Liver (tissue), 8 donors: ENCODE measurements at regions not wholly inside any gene's neighbourhood (a gene's known extent, or its start where the extent isn't known, plus 50 kb on each side); places are given as distances from the start of the nearest gene placed in this dataset.

Experiments
- DNase-seq: peaks from one replicate; pipeline ENCODE4 v3.0.0-alpha.2; 2017; ENCODE audit warnings: low spot score
- H3K27ac ChIP-seq, 2 donors: one replicate each; pipeline ENCODE4 v1.7.0; 2013; ENCODE audit warnings: inconsistent platforms in 2 of 2, low read length in 2 of 2, control low read depth in 1 of 2, low read depth in 1 of 2, mild to moderate bottlenecking in 1 of 2
- H3K27me3 ChIP-seq, 4 donors: one replicate each; pipeline versions ENCODE4 v1.6.1 to v1.7.0; 2013; ENCODE audit warnings: low read length in 3 of 4, inconsistent platforms in 1 of 4, mild to moderate bottlenecking in 1 of 4, moderate library complexity in 1 of 4; ENCODE audit not compliant: control insufficient read depth in 4 of 4, insufficient read depth in 4 of 4
- H3K36me3 ChIP-seq, 4 donors: one replicate each; pipeline versions ENCODE4 v1.6.1 to v1.7.0; 2013; ENCODE audit warnings: low read length in 3 of 4, mild to moderate bottlenecking in 3 of 4, low read depth in 1 of 4, moderate library complexity in 1 of 4; ENCODE audit not compliant: control insufficient read depth in 4 of 4, insufficient read depth in 3 of 4
- H3K4me1 ChIP-seq, 4 donors: one replicate each; pipeline versions ENCODE4 v1.6.1 to v1.7.0; 2013; ENCODE audit warnings: low read length in 3 of 4, mild to moderate bottlenecking in 3 of 4, moderate library complexity in 1 of 4; ENCODE audit not compliant: control insufficient read depth in 4 of 4, insufficient read depth in 4 of 4
- H3K4me3 ChIP-seq, 3 donors: one replicate each; pipeline versions ENCODE4 v1.6.1 to v1.7.0; 2013; ENCODE audit warnings: low read length in 3 of 3, control low read depth in 1 of 3, low read depth in 1 of 3, mild to moderate bottlenecking in 1 of 3
- H3K9ac ChIP-seq, 2 donors: one replicate each; pipeline ENCODE4 v1.7.0; 2013; ENCODE audit warnings: low read length in 2 of 2, mild to moderate bottlenecking in 2 of 2, moderate library complexity in 2 of 2, control low read depth in 1 of 2, low read depth in 1 of 2
- H3K9me3 ChIP-seq, 4 donors: one replicate each; pipeline versions ENCODE4 v1.6.1 to v1.7.0; 2013; ENCODE audit warnings: low read length in 3 of 4; ENCODE audit not compliant: control insufficient read depth in 4 of 4
- ATF3 ChIP-seq: IDR thresholded peaks from 2 replicates; pipeline ENCODE4 v1.6.1; 2016; ENCODE audit warnings: antibody characterized with exemption
- CTCF ChIP-seq: fragments of 150-350 bp; IDR thresholded peaks from 2 replicates; pipeline ENCODE4 v1.5.1; 2017; ENCODE audit warnings: improper control_type of control experiment, low read depth, low read length; ENCODE audit not compliant: missing input control
- EGR1 ChIP-seq, 2 donors: IDR thresholded peaks; 2 replicates each; pipeline ENCODE4 v1.6.1; 2016 to 2018; ENCODE audit warnings: antibody characterized with exemption in 2 of 2, low read depth in 2 of 2
- FOXA2 ChIP-seq: IDR thresholded peaks from 2 replicates; pipeline ENCODE4 v1.6.1; 2016; ENCODE audit warnings: antibody characterized with exemption
- HNF4G ChIP-seq: IDR thresholded peaks from 2 replicates; pipeline ENCODE4 v1.6.1; 2016; ENCODE audit warnings: antibody characterized with exemption
- JUND ChIP-seq, 2 donors: IDR thresholded peaks; 2 replicates each; pipeline ENCODE4 v1.6.1; 2016; ENCODE audit warnings: antibody characterized with exemption in 2 of 2
- RAD21 ChIP-seq, 2 donors: IDR thresholded peaks; 2 replicates each; pipeline ENCODE4 v1.6.1; 2016; ENCODE audit warnings: antibody characterized with exemption in 2 of 2, mild to moderate bottlenecking in 2 of 2
- REST ChIP-seq: IDR thresholded peaks from 2 replicates; pipeline ENCODE4 v1.6.1; 2016; ENCODE audit warnings: antibody characterized with exemption, mild to moderate bottlenecking
- RXRA ChIP-seq, 2 donors: IDR thresholded peaks; 2 replicates each; pipeline ENCODE4 v1.6.1; 2017 to 2018; ENCODE audit warnings: antibody characterized with exemption in 2 of 2, mild to moderate bottlenecking in 1 of 2
- TAF1 ChIP-seq: conservative IDR thresholded peaks from 2 replicates; pipeline ENCODE4 v1.6.1; 2016; ENCODE audit warnings: antibody characterized with exemption, mild to moderate bottlenecking
- ZBTB33 ChIP-seq: IDR thresholded peaks from 2 replicates; pipeline ENCODE4 v1.6.1; 2016; ENCODE audit warnings: antibody characterized with exemption
- WGBS: extraction: QIAGEN DNeasy Blood & Tissue Kit; methylation state at CpG from one replicate; pipeline ENCODE4 v1.1.7; 2013; 5-methylcytosine and 5-hydroxymethylcytosine counted together
- donor health status: healthy.
- donor health status: healthy.
- donor health status: healthy.
- donor health status: healthy.
- donor health status: healthy.

GRCh38 chr5:35354751-35355150 lies 124.5 kb upstream of the PRLR start:
- Histone ChIP-seq H3K27me3 (no peaks in the 10 kb centered on the region), H3K27ac (no peak overlapping the region), H3K9ac (no peak overlapping the region), H3K4me1 (no peaks in the 10 kb centered on the region), H3K4me3 (no peak overlapping the region), H3K9me3 (peaks cover 0 to 3% (median 0%) of the 10 kb centered on the region in 4 donors), H3K36me3 (no peaks in the 10 kb centered on the region)
- no peak for DNase-seq
- TF ChIP-seq RXRA (IDR thresholded peaks at IDR 0.05) (no peak), EGR1 (IDR thresholded peaks at IDR 0.05; ENCODE audit: low read depth in 2 of 2) (no peak), TAF1 (no peak), ATF3 (no peak), JUND (IDR thresholded peaks at IDR 0.05) (no peak)
- 49% methylated on average over 3 of the region's 3 CpGs for WGBS

GRCh38 chr5:35345222-35345621 lies 114.9 kb upstream of the PRLR start:
- Histone ChIP-seq H3K4me1 (no peaks in the 10 kb centered on the region), H3K9me3 (peaks cover 0 to 2% (median under 1%) of the 10 kb centered on the region in 4 donors)

More at GRCh38 chr5:35345222-35345621, 114.9 kb upstream of the PRLR start:
- no peak for TF ChIP-seq HNF4G
- no peak for TF ChIP-seq ZBTB33
- TF ChIP-seq FOXA2 = no peak
- TF ChIP-seq RAD21 (IDR thresholded peaks at IDR 0.05) = peak in 1 of 2 donors; percentile 22
- TF ChIP-seq CTCF = no peak
- no peak for TF ChIP-seq EGR1 (IDR thresholded peaks at IDR 0.05; ENCODE audit: low read depth in 2 of 2)
- TF ChIP-seq REST = no peak
- H3K27me3 ChIP-seq = no peaks in the 10 kb centered on the region
- H3K9ac ChIP-seq = no peak overlapping the region
- no peaks in the 10 kb centered on the region for H3K36me3 ChIP-seq
- DNase-seq = no peak
- H3K27ac ChIP-seq = no peak overlapping the region
- 82% methylated on average over 1 of the region's 1 CpG for WGBS
- no peak overlapping the region for H3K4me3 ChIP-seq
